ENCODE measurements at regions not wholly inside any gene's neighbourhood (a gene's known extent, or its start where the extent isn't known, plus 50 kb on each side); places are given as distances from the start of the nearest gene placed in this dataset.

DNA sequence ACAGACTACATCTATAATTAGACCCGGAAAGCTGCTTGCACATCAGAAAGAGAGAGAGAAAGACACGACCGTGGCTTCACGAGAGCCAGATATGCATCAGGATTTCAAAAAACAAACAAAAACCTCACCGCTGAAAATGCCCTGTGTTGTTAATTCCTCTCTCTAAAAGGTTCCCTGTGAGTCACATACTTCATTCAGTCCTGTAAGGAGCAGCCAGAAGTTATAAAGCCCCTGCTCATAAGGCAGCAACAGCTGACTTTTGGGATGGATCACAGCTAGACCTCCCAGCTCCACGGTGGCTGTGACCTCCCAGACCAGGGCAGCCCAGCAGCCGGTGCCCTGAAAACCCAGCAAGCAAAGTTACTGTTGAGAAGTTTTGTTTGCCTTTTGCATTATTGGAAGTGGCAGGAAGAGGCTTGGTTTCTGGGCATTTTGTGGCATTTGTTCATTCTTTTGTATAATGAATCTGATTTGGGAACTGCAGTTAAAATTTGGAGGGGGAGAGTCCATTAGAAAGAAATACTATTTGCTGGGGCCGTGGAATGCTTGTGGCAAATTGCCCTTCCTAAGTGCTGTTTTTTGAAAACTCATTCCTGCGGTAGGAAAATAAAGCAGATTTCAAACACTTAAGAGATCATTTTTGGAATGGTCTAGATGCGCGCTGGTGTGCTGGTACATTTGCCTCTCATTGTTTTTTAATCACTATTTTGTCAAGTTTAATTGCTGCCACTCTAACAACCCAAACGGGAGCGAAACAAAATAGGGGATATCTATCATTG is 520.4 kb downstream of the BCOR start:
- TF ChIP-seq, protein P1, sequence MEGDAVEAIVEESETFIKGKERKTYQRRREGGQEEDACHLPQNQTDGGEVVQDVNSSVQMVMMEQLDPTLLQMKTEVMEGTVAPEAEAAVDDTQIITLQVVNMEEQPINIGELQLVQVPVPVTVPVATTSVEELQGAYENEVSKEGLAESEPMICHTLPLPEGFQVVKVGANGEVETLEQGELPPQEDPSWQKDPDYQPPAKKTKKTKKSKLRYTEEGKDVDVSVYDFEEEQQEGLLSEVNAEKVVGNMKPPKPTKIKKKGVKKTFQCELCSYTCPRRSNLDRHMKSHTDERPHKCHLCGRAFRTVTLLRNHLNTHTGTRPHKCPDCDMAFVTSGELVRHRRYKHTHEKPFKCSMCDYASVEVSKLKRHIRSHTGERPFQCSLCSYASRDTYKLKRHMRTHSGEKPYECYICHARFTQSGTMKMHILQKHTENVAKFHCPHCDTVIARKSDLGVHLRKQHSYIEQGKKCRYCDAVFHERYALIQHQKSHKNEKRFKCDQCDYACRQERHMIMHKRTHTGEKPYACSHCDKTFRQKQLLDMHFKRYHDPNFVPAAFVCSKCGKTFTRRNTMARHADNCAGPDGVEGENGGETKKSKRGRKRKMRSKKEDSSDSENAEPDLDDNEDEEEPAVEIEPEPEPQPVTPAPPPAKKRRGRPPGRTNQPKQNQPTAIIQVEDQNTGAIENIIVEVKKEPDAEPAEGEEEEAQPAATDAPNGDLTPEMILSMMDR (IDR thresholded peaks at IDR 0.05), result no peak
- no peak for TF ChIP-seq POLR2A (IDR thresholded peaks at IDR 0.05)
